ENCODE measurements at regions not wholly inside any gene's neighbourhood (a gene's known extent, or its start where the extent isn't known, plus 50 kb on each side); places are given as distances from the start of the nearest gene placed in this dataset.
A peak's percentile ranks its signal among the peaks of the same experiment; 100 is the strongest.
"Not testable (repeated sequence)": the region's sequence is repeated elsewhere in the genome, so short reads cannot be mapped to it uniquely, and the experiment has no call there.

DNA sequence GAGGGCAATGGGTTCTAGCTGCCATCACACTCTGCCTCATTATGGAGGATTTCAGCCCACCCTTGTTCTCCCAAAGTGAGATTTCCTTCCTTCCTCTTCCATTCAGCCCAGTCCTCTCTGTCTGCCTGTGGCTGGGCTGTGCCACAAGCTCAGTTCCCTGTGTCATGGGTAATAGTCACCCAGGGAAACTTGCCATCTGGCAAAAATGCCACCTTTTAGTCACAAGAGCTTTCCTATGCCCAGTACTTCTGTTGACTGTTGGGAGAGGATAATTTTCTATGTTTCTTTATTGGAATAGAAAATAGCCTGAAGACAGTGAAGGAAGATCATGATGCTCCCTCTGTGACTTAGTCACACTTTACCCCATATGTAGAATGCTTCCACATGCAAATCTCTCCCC is 71.4 kb downstream of the TLR4 start:
- DNase-seq: no peak

DNA sequence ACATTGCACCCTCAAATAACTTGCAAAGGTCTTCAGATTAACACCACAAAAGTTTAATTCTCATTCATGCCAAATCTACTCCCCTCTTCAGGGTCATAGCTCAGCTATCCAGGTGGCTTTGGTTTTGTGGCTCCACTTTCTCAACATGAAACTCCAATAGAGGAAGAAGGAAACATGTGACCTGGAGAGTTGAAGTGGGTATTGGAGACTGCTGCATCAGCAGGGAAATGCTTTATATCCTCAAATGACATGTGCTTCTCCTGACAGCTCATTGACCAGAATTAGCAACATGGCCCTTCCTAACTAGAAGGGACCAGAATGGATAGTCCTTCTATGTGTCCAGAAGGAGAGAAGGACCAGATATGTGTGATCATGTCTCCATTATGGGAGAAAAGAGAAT is 73.6 kb downstream of the TLR4 start:
- no peak for DNase-seq

DNA sequence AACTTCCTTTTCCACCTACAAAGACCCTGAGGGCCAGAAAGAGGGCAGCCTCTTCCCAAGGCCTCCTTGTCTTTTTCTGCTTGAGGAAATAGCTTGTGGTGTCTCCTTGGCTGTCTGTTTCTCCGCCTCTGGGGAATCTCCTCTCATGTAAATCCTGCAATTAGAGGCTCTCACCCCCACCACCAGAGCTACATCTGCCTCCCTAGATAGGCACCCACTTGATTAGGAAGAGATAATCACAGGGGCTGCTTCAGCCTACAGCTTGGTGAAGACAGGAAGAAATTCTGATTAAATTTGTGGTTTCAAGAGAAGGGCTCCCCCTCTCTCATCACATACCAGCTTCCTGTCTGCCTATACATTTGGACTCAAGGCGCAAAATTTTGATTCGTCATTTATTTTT is 75.6 kb downstream of the TLR4 start:
- DNase-seq: no peak

DNA sequence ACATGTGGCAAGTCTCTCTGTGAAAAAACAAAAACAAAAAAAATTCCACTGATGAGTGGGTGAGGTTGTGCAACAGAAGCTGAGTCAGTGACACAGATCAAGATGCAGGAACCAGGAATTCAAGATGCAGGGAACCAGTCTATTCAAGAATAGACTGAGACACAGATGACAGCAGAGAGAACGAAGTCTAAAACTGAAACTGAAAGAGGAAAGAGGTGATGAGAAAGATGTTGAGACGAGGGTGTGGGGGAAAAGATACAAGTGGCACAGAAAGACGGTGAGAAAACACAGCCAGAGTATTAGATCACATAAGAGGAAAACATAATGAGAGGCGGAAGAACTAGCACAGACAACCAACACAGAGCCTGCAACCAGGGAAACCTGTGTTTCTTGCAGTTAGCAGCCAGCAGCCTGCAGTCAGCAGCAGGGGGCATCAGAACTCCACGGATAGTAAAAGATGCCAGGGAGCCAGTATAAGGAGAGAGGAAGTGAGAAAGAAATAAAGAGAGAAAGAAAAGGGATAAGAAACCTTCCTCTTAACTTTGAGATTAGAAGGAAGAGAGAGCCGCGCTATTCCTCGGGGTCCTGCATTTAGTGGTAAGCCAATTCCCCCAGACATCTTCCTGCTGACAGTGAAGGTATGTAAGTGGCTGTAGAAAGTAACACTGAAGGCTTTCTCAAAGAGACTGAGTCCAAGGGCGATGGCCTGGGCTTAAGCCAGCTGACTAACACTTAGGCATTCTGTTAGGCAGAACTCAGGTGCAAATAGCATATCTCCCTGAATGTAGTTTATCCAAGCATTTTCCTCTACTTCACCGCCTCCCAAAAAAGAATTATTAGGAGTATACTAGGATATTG is 79.0 kb downstream of the TLR4 start:
- DNase-seq: peak; percentile 44

- no peak for DNase-seq
Observed at GRCh38 chr9:117783828-117784227, 79.6 kb downstream of the TLR4 start.

- no peak for DNase-seq
Observed at GRCh38 chr9:117784996-117785395, 80.8 kb downstream of the TLR4 start.

DNA sequence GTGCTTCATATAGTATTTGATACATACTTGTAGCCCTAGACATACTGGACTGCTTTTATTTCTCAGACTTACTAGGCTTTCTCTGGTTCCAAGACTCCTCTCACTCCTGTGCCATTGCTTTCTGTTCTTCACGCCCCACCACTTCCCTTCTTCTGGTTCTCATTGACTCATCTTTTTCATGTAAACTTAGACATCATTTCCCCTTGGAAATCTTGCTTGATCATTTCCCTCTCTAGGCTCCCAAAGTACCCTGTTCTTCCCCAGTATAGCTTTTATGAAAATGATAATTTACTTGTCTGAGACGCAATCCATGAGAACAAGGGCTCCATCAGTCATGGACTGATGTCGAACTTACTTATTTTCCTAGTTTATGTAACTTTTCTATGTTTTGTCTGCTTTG is 83.5 kb downstream of the TLR4 start:
- DNase-seq: no peak

- DNase-seq: no peak
Observed at GRCh38 chr9:117795271-117795670, 91.1 kb downstream of the TLR4 start.

- no peak for DNase-seq
Observed at GRCh38 chr9:117796681-117797080, 92.5 kb downstream of the TLR4 start.

GRCh38 chr9:117800389-117800788 is 96.2 kb downstream of the TLR4 start:
- no peak for DNase-seq

DNA sequence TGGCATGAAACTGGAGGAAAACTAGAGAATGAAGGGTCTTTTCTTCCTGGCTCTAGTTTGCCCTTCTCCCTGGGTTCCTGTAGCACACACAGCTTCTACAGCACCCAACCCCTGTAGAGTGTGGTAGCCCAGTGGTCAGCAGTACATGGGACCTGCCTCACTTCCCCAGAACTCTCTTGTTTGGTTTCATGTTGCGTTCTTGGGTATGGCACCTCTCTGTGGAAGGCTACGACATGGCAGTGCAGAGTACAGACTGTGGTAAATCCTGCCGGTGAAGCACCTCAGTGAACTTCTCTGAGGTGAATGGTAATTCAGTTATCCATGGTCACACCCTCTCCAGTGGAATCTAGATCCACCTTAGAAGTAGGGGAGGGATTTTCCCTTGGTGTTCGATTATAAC is 105.5 kb downstream of the TLR4 start:
- DNase-seq: no peak

DNA sequence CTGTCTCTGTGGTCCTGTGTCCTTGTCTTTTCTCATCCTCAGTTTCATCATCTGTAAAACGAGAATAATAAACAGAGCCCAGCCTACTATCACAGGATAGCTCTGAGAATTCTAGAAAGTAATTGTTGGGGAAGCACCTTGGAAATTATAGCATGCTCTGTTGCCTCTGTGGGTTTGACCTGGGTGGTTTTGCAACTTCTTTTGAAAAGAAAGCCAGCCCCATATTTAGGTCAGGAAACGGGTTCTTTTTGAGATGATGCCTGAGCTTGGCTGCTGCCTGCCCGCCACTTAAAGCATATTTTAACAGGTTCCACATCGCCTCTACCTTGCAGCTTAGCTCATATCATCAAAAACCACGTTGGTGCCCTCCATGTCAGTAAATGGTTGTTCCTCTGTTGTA is 111.1 kb downstream of the TLR4 start:
- DNase-seq: no peak

DNA sequence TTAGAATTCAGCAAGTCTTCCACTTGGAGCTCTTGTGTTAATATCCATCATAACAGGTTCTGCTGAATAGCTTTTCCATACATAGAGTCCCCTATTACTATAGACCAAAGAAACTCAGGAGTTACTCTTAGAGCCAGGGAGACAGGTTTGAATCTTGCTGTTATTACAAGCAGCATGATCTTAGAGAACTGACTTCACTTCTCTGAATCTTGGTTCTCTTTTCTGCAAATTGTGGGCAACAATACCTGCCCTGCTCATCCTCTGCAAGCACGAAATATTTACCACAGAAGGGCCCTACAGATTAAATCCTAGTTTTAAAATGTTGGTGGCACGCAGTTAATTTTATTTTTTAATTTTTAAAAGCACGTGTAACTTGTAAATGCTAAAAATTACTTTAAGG is 111.7 kb downstream of the TLR4 start:
- no peak for DNase-seq

GRCh38 chr9:117821954-117822353 is 117.8 kb downstream of the TLR4 start:
- no peak for DNase-seq

- DNase-seq: no peak
Observed at GRCh38 chr9:117823576-117823975, 119.4 kb downstream of the TLR4 start.

- peak; percentile 15 for DNase-seq
Observed at GRCh38 chr9:117825609-117826347, 121.6 kb downstream of the TLR4 start.

GRCh38 chr9:117826837-117827236 is 122.6 kb downstream of the TLR4 start:
- DNase-seq: no peak

- no peak for DNase-seq
Observed at GRCh38 chr9:117827456-117827855, 123.3 kb downstream of the TLR4 start.

- DNase-seq: no peak
Observed at GRCh38 chr9:117828466-117828865, 124.3 kb downstream of the TLR4 start.

DNA sequence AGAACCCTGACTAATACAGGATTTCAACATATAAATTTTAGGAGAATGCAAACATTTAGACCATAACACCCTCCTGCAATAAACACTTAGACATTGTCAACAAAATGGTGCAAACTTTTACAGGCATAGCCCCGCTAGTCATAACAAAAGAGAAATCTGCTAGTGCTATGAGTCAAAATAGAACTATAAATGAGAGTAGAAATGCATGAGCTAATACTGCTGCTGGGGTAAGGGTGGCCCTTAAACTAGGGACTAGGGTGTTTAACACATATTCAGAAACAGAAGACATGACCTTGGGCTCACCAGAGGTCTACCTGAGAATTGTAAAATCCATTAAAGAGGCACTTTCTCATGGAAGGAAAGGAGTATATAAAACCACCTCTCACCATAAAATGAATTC is 131.6 kb downstream of the TLR4 start:
- no peak for DNase-seq

DNA sequence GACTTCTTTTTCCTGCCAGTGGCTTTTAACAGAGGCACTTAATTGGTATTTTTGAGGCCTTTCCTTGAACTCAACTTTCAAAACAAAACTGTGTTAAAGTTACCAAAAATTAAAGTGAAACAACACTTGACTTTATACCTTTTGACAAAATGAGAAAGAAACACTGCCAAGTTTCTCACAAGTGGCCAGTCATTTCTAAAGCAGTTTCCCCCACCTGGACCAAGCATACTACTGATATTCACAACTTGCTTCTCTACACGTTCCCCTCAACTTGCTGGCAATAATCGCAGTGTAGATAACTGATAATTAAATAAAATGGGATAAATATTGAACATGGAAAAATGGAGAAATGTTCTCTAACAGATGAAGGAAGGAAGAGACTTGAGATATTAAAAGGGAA is 135.7 kb downstream of the TLR4 start:
- no peak for DNase-seq

DNA sequence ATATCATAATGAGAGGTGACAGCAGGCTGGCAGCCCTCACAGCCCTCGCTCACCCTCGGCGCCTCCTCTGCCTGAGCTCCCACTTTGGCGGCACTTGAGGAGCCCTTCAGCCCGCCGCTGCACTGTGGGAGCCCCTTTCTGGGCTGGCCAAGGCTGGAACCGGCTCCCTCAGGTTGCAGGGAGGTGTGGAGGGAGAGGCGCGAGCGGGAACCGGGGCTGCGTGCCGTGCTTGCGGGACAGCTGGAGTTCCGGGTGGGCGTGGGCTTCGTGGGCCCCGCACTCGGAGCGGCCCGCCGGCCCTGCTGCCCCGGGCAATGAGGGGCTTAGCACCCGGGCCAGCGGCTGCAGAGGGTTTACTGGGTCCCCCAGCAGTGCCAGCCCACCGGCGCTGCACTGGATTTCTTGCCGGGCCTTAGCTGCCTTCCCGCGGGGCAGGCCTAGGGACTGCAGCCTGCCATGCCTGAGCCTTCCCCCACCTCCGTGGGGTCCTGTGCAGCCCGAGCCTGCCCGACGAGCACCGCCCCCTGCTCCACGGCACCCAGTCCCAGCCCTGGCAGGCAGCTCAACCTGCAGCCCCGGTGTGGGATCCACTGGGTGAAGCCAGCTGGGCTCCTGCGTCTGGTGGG is 147.7 kb downstream of the TLR4 start:
- not testable (repeated sequence) for DNase-seq

DNA sequence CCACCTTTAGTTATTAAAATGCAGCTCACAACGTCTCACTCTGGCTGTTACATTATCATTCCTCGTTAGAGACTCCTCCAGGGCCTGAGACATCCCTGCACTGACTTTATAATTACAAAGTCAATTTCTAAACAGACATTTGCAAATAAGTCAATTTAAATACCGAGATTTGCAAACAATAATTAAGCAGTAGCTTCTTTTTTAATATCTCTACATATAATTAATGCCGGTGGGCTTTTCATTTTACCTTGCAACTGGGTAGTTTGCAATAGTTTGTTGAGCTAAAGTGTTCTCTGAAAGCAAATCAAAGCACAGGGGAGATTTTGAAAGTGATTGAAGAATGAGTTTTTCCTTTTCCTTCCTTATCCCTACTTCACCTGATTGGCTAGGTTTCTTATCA is 154.4 kb downstream of the TLR4 start:
- DNase-seq: no peak

DNA sequence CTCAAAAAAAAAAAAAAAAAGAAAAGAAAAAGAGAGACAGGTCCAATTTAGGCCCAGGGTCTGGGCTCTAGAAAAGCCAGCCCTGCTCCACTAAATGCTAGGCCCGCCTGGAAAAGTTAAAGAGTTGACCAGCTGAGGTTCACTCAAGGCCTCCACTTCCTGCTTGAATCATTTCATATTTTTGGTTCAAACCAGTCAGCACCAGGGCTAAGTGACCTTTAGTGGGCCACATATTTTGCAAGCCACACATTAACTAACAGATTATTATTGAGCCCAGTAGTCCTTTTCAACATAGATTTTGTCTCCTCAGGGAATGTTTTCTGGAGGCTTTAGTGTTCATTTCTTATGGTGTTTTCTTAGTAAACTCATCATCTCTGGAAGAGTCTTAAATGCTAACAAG is 156.6 kb downstream of the TLR4 start:
- DNase-seq: no peak
